Thoracic aorta (tissue), 2 donors: ENCODE measurements at regions not wholly inside any gene's neighbourhood (a gene's known extent, or its start where the extent isn't known, plus 50 kb on each side); places are given as distances from the start of the nearest gene placed in this dataset.

Experiments
- ATAC-seq: fragments of 150-250 bp; one replicate; pipeline ENCODE4 v1.8.0; 2017; ENCODE audit warnings: low read depth; ENCODE audit not compliant: insufficient number of reproducible peaks, low FRiP score
- DNase-seq: peaks from one replicate; pipeline ENCODE4 v3.0.0-alpha.2; 2020; ENCODE audit warnings: low spot score
- H3K27ac ChIP-seq, 2 donors: fragments of 200-600 bp; sonication (generic); 1 replicate in 1 of 2; 2 replicates in 1 of 2; pipeline ENCODE4 v1.5.1; 2016; ENCODE audit warnings: mild to moderate bottlenecking in 2 of 2, moderate library complexity in 2 of 2
- H3K27me3 ChIP-seq: fragments of 200-600 bp; sonication (generic); replicated peaks from 2 replicates; pipeline ENCODE4 v1.6.0; 2016; ENCODE audit warnings: mild to moderate bottlenecking; ENCODE audit not compliant: insufficient read depth
- H3K36me3 ChIP-seq: fragments of 200-600 bp; sonication (generic); one replicate; pipeline ENCODE4 v1.5.1; 2016
- H3K4me1 ChIP-seq, 2 donors: fragments of 200-600 bp; sonication (generic); 1 replicate in 1 of 2; 2 replicates in 1 of 2; pipeline versions ENCODE4 v1.5.1 to v1.6.0; 2016; ENCODE audit warnings: low read depth in 2 of 2, mild to moderate bottlenecking in 1 of 2; ENCODE audit not compliant: control insufficient read depth in 1 of 2
- H3K4me3 ChIP-seq: fragments of 200-600 bp; sonication (generic); 2 replicates; pipeline ENCODE4 v1.5.1; 2016; ENCODE audit warnings: mild to moderate bottlenecking
- H3K9me3 ChIP-seq: fragments of 200-600 bp; sonication (generic); 2 replicates; pipeline ENCODE4 v1.5.1; 2016
- TF ChIP-seq, protein P1 (sequence below): fragments of 200-600 bp; sonication (generic); IDR thresholded peaks from one replicate; pipeline ENCODE4 v1.5.1; 2019; ENCODE audit warnings: antibody characterized with exemption

GRCh38 chr2:111685342-111685741, 198.7 kb downstream of the ANAPC1 start:
- DNase-seq (no peak), ATAC-seq (no peak)
- Histone ChIP-seq H3K36me3 (no peaks in the 10 kb centered on the region), H3K27me3 (no peaks in the 10 kb centered on the region), H3K9me3 (no peaks in the 10 kb centered on the region), H3K27ac (no peak overlapping the region), H3K4me3 (no peak overlapping the region), H3K4me1 (peaks cover 0 to 8% of the 10 kb centered on the region in 2 donors)
- TF ChIP-seq, protein P1, sequence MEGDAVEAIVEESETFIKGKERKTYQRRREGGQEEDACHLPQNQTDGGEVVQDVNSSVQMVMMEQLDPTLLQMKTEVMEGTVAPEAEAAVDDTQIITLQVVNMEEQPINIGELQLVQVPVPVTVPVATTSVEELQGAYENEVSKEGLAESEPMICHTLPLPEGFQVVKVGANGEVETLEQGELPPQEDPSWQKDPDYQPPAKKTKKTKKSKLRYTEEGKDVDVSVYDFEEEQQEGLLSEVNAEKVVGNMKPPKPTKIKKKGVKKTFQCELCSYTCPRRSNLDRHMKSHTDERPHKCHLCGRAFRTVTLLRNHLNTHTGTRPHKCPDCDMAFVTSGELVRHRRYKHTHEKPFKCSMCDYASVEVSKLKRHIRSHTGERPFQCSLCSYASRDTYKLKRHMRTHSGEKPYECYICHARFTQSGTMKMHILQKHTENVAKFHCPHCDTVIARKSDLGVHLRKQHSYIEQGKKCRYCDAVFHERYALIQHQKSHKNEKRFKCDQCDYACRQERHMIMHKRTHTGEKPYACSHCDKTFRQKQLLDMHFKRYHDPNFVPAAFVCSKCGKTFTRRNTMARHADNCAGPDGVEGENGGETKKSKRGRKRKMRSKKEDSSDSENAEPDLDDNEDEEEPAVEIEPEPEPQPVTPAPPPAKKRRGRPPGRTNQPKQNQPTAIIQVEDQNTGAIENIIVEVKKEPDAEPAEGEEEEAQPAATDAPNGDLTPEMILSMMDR: no peak

DNA sequence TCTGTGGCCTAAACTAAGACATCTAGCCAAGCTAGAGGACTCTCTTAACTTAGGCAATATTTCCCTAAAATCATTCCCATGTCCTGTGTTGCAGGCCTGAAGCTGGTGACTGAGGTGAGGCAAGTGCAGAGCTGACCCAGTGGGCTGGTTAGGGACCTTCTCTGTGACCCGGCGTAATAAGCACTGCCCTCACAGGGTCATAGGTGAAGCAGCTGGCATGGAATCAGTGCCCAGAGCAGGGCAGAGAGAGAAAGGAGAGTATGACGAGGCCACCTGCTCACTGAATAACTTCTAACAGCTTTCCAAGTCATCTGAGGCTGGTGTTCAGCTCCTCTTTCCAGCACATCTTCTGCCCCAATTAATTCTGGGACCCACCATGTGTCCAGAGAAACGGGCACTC, 197.0 kb downstream of the ANAPC1 start:
- ATAC-seq (no peak), DNase-seq (no peak)
- H3K36me3 ChIP-seq: no peaks in the 10 kb centered on the region
- no peak overlapping the region for H3K27ac ChIP-seq
- H3K4me3 ChIP-seq: no peak overlapping the region
- no peaks in the 10 kb centered on the region for H3K27me3 ChIP-seq
- no peaks in the 10 kb centered on the region for H3K9me3 ChIP-seq
- H3K4me1 ChIP-seq: peaks cover 0 to 8% of the 10 kb centered on the region in 2 donors
- TF ChIP-seq, protein P1: no peak

- Histone ChIP-seq H3K4me1 (peaks cover 0 to 8% of the 10 kb centered on the region in 2 donors), H3K36me3 (no peaks in the 10 kb centered on the region), H3K27ac (no peak overlapping the region), H3K4me3 (no peak overlapping the region), H3K27me3 (no peaks in the 10 kb centered on the region), H3K9me3 (no peaks in the 10 kb centered on the region)
- DNase-seq: no peak
- no peak for ATAC-seq
- TF ChIP-seq, protein P1: no peak
Measured at GRCh38 chr2:111687911-111688310, 196.1 kb downstream of the ANAPC1 start.

GRCh38 chr2:111688482-111688881, 195.5 kb downstream of the ANAPC1 start:
- no peak for DNase-seq
- H3K36me3 ChIP-seq: no peaks in the 10 kb centered on the region
- H3K4me3 ChIP-seq: no peak overlapping the region
- no peak overlapping the region for H3K27ac ChIP-seq
- TF ChIP-seq, protein P1: no peak
- H3K4me1 ChIP-seq: peaks cover 0 to 8% of the 10 kb centered on the region in 2 donors
- H3K9me3 ChIP-seq: no peaks in the 10 kb centered on the region
- no peak for ATAC-seq
- no peaks in the 10 kb centered on the region for H3K27me3 ChIP-seq

- Histone ChIP-seq H3K27me3 (no peaks in the 10 kb centered on the region), H3K27ac (no peak overlapping the region), H3K9me3 (no peaks in the 10 kb centered on the region), H3K36me3 (no peaks in the 10 kb centered on the region), H3K4me1 (peaks cover 0 to 8% of the 10 kb centered on the region in 2 donors), H3K4me3 (no peak overlapping the region)
- TF ChIP-seq, protein P1: no peak
- no peak for DNase-seq
- no peak for ATAC-seq
Measured at GRCh38 chr2:111689174-111689573, 194.8 kb downstream of the ANAPC1 start.
